CD14-positive monocyte (primary cell): ENCODE measurements at regions not wholly inside any gene's neighbourhood (a gene's known extent, or its start where the extent isn't known, plus 50 kb on each side); places are given as distances from the start of the nearest gene placed in this dataset.

Experiments used
- DNase-seq, 3 donors: peaks; one replicate each; pipeline ENCODE4 v3.0.0-alpha.2; 2011 to 2022
- H2AFZ ChIP-seq: 2 replicates; pipeline ENCODE4 v1.6.0; 2012; ENCODE audit warnings: mild to moderate bottlenecking, low read depth, low read length, inconsistent platforms; ENCODE audit not compliant: insufficient read depth, poor library complexity, severe bottlenecking
- H3K27ac ChIP-seq, 2 donors: 1 replicate in 1 of 2; 2 replicates in 1 of 2; pipeline ENCODE4 v1.5.1; 2012 to 2013; ENCODE audit warnings: low read length in 2 of 2, control low read depth in 1 of 2, inconsistent platforms in 1 of 2, low read depth in 1 of 2, mild to moderate bottlenecking in 1 of 2
- H3K27me3 ChIP-seq, 2 donors: one replicate each; pipeline versions ENCODE4 v1.6.0 to v1.6.1; 2011 to 2013; ENCODE audit warnings: low read length in 2 of 2; ENCODE audit not compliant: control insufficient read depth in 2 of 2, insufficient read depth in 2 of 2
- H3K36me3 ChIP-seq, 2 donors: replicated peaks in 1 of 2; 1 replicate in 1 of 2; 2 replicates in 1 of 2; pipeline versions ENCODE4 v1.5.1 to v1.6.1; 2012 to 2013; ENCODE audit warnings: low read length in 2 of 2, control low read depth in 1 of 2, inconsistent platforms in 1 of 2, mild to moderate bottlenecking in 1 of 2; ENCODE audit not compliant: insufficient read depth in 2 of 2, control insufficient read depth in 1 of 2
- H3K4me1 ChIP-seq, 2 donors: 1 replicate in 1 of 2; 2 replicates in 1 of 2; pipeline versions ENCODE4 v1.5.1 to v1.6.1; 2012 to 2013; ENCODE audit warnings: low read length in 2 of 2, control low read depth in 1 of 2, inconsistent platforms in 1 of 2, mild to moderate bottlenecking in 1 of 2, moderate library complexity in 1 of 2; ENCODE audit not compliant: insufficient read depth in 2 of 2, control insufficient read depth in 1 of 2
- H3K4me2 ChIP-seq: replicated peaks from 2 replicates; pipeline ENCODE3; 2012; ENCODE audit warnings: low read length, moderate library complexity, mild to moderate bottlenecking; ENCODE audit not compliant: poor library complexity, severe bottlenecking; ENCODE audit errors: extremely low read depth
- H3K4me3 ChIP-seq, 3 experiments: fragments of 200-600 bp in 1 of 3; sonication (generic) in 1 of 3; replicated peaks in 1 of 3; 1 replicate in 2 of 3; 2 replicates in 1 of 3; pipeline ENCODE4 v1.5.1; 2011 to 2013; ENCODE audit warnings: low read length in 3 of 3, mild to moderate bottlenecking in 3 of 3, control low read depth in 2 of 3, low read depth in 2 of 3, inconsistent platforms in 1 of 3, moderate library complexity in 1 of 3
- H3K79me2 ChIP-seq: 2 replicates; pipeline ENCODE4 v1.6.0; 2012; ENCODE audit warnings: mild to moderate bottlenecking, control low read depth, inconsistent platforms, low read length, moderate library complexity; ENCODE audit not compliant: insufficient read depth
- H3K9ac ChIP-seq: 2 replicates; pipeline ENCODE4 v1.6.0; 2017; ENCODE audit warnings: low read length, mild to moderate bottlenecking; ENCODE audit not compliant: insufficient read depth, poor library complexity, severe bottlenecking
- H3K9me3 ChIP-seq, 2 donors: replicated peaks in 1 of 2; 1 replicate in 1 of 2; 2 replicates in 1 of 2; pipeline versions ENCODE4 v1.5.1 to v1.6.1; 2012 to 2013; ENCODE audit warnings: low read length in 2 of 2, control low read depth in 1 of 2; ENCODE audit not compliant: control insufficient read depth in 1 of 2, insufficient read depth in 1 of 2
- H4K20me1 ChIP-seq: 2 replicates; pipeline ENCODE4 v1.6.0; 2012; ENCODE audit warnings: mild to moderate bottlenecking, low read length, control low read depth, moderate library complexity; ENCODE audit not compliant: insufficient read depth
- H3K27ac Mint-ChIP-seq, 7 donors: one replicate each; pipeline ENCODE4 v1.8.0; 2020; ENCODE audit warnings: mild to moderate bottlenecking in 7 of 7, mixed read lengths in 7 of 7, moderate library complexity in 6 of 7, inconsistent platforms in 2 of 7
- H3K27me3 Mint-ChIP-seq, 3 donors: one replicate each; pipeline ENCODE4 v1.8.0; 2021 to 2022; ENCODE audit warnings: low read depth in 3 of 3, mild to moderate bottlenecking in 3 of 3, mixed read lengths in 3 of 3, moderate library complexity in 3 of 3, inconsistent platforms in 1 of 3
- H3K36me3 Mint-ChIP-seq, 2 donors: one replicate each; pipeline ENCODE4 v1.8.0; 2020; ENCODE audit warnings: mixed read lengths in 2 of 2, inconsistent platforms in 1 of 2, mild to moderate bottlenecking in 1 of 2
- H3K4me1 Mint-ChIP-seq: one replicate; pipeline ENCODE4 v1.8.0; 2020; ENCODE audit warnings: mild to moderate bottlenecking, mixed read lengths
- H3K4me3 Mint-ChIP-seq, 2 donors: one replicate each; pipeline ENCODE4 v1.8.0; 2020; ENCODE audit warnings: mild to moderate bottlenecking in 2 of 2, mixed read lengths in 2 of 2, moderate library complexity in 1 of 2
- H3K9me3 Mint-ChIP-seq, 7 donors: one replicate each; pipeline ENCODE4 v1.8.0; 2020 to 2022; ENCODE audit warnings: mixed read lengths in 7 of 7, mild to moderate bottlenecking in 6 of 7, moderate library complexity in 6 of 7, inconsistent platforms in 2 of 7
- WGBS: methylation state at CpG from one replicate; pipeline ENCODE4 v1.1.5; 2013; ENCODE audit warnings: missing lambda C conversion rate; ENCODE audit not compliant: insufficient coverage; 5-methylcytosine and 5-hydroxymethylcytosine counted together
- intact Hi-C, 2 donors: fragments of 100-400 bp; cut with micrococcal nuclease; formaldehyde crosslinking; loops; one replicate each; pipeline versions ENCODE4 v1.15.0 to v1.15.1; 2023
- TF ChIP-seq, protein P1 (sequence below): fragments of 200-600 bp; IDR thresholded peaks from one replicate; pipeline ENCODE4 v1.8.0; 2022; ENCODE audit warnings: antibody characterized with exemption, mild to moderate bottlenecking

- no peak for DNase-seq
- H3K27me3 ChIP-seq: no peaks in the 10 kb centered on the region
- no peak overlapping the region for H3K4me3 ChIP-seq
- H3K27ac ChIP-seq: no peak overlapping the region
- H3K27ac Mint-ChIP-seq: no peak overlapping the region
- H3K36me3 Mint-ChIP-seq: no peaks in the 10 kb centered on the region
- H3K9ac ChIP-seq: no peak overlapping the region
- TF ChIP-seq, protein P1, sequence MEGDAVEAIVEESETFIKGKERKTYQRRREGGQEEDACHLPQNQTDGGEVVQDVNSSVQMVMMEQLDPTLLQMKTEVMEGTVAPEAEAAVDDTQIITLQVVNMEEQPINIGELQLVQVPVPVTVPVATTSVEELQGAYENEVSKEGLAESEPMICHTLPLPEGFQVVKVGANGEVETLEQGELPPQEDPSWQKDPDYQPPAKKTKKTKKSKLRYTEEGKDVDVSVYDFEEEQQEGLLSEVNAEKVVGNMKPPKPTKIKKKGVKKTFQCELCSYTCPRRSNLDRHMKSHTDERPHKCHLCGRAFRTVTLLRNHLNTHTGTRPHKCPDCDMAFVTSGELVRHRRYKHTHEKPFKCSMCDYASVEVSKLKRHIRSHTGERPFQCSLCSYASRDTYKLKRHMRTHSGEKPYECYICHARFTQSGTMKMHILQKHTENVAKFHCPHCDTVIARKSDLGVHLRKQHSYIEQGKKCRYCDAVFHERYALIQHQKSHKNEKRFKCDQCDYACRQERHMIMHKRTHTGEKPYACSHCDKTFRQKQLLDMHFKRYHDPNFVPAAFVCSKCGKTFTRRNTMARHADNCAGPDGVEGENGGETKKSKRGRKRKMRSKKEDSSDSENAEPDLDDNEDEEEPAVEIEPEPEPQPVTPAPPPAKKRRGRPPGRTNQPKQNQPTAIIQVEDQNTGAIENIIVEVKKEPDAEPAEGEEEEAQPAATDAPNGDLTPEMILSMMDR: no peak
- no peaks in the 10 kb centered on the region for H3K4me1 Mint-ChIP-seq
- WGBS: no CpG with 5 or more reads among the region's 2 CpGs
- no peak overlapping the region for H3K4me2 ChIP-seq
- no peaks in the 10 kb centered on the region for H4K20me1 ChIP-seq
- H3K4me3 Mint-ChIP-seq: no peak overlapping the region
- H3K27me3 Mint-ChIP-seq: no peaks in the 10 kb centered on the region
- no peak overlapping the region for H2AFZ ChIP-seq
- no peaks in the 10 kb centered on the region for H3K9me3 ChIP-seq
- H3K4me1 ChIP-seq: no peaks in the 10 kb centered on the region
- no peaks in the 10 kb centered on the region for H3K79me2 ChIP-seq
- intact Hi-C loops: no loop called here
- H3K9me3 Mint-ChIP-seq: peaks cover 0 to 4% (median 0%) of the 10 kb centered on the region in 7 donors
- H3K36me3 ChIP-seq: no peaks in the 10 kb centered on the region
Observed at GRCh38 chr11:127639916-127640315, 639.3 kb upstream of the KIRREL3 start.

GRCh38 chr11:127632976-127633680 lies 632.6 kb upstream of the KIRREL3 start:
- H3K4me1 ChIP-seq: no peaks in the 10 kb centered on the region
- Mint-ChIP-seq H3K4me3 (no peak overlapping the region), H3K27ac (no peak overlapping the region), H3K36me3 (no peaks in the 10 kb centered on the region), H3K9me3 (peaks cover 0 to 4% (median 0%) of the 10 kb centered on the region in 7 donors), H3K4me1 (no peaks in the 10 kb centered on the region), H3K27me3 (no peaks in the 10 kb centered on the region)
- H2AFZ ChIP-seq: no peak overlapping the region
- no peak overlapping the region for H3K4me2 ChIP-seq
- no peak for DNase-seq
- TF ChIP-seq, protein P1: no peak
- no CpG with 5 or more reads among the region's 2 CpGs for WGBS
- H3K27ac ChIP-seq: no peak overlapping the region
- H4K20me1 ChIP-seq: no peaks in the 10 kb centered on the region
- intact Hi-C loops: no loop called here
- no peaks in the 10 kb centered on the region for H3K79me2 ChIP-seq
- no peak overlapping the region for H3K9ac ChIP-seq
- H3K9me3 ChIP-seq: no peaks in the 10 kb centered on the region
- no peak overlapping the region for H3K4me3 ChIP-seq
- no peaks in the 10 kb centered on the region for H3K27me3 ChIP-seq
- no peaks in the 10 kb centered on the region for H3K36me3 ChIP-seq
